ENCODE measurements at regions not wholly inside any gene's neighbourhood (a gene's known extent, or its start where the extent isn't known, plus 50 kb on each side); places are given as distances from the start of the nearest gene placed in this dataset.

GRCh38 chr10:118195729-118196128 is 146.4 kb downstream of the FAM204A start:
- intact Hi-C loops (cut with DNase I): no loop called here
- no peak for DNase-seq

GRCh38 chr10:118193642-118194041 is 146.9 kb upstream of the RAB11FIP2 start:
- DNase-seq: no peak
- intact Hi-C loops (cut with DNase I): no loop called here

- DNase-seq: no peak
- intact Hi-C loops (cut with DNase I): no loop called here
Measured at GRCh38 chr10:118181021-118181420, 134.3 kb upstream of the RAB11FIP2 start.

- intact Hi-C loops (cut with DNase I): no loop called here
- no peak for DNase-seq
Measured at GRCh38 chr10:118175148-118175547, 128.4 kb upstream of the RAB11FIP2 start.

- intact Hi-C loops (cut with DNase I): no loop called here
- no peak for DNase-seq
Measured at GRCh38 chr10:118173296-118173695, 126.6 kb upstream of the RAB11FIP2 start.

- intact Hi-C loops (cut with DNase I): no loop called here
- DNase-seq: no peak
Measured at GRCh38 chr10:118171861-118172260, 125.1 kb upstream of the RAB11FIP2 start.

GRCh38 chr10:118167056-118167700 is 120.4 kb upstream of the RAB11FIP2 start:
- intact Hi-C loops (cut with DNase I): no loop called here
- DNase-seq: no peak

GRCh38 chr10:118163217-118163616 is 116.5 kb upstream of the RAB11FIP2 start:
- intact Hi-C loops (cut with DNase I): no loop called here
- no peak for DNase-seq

- DNase-seq: no peak
- intact Hi-C loops (cut with DNase I): no loop called here
Measured at GRCh38 chr10:118161461-118162246, 114.9 kb upstream of the RAB11FIP2 start.

- intact Hi-C loops (cut with DNase I): no loop called here
- DNase-seq: no peak
Measured at GRCh38 chr10:118153287-118153686, 106.5 kb upstream of the RAB11FIP2 start.

GRCh38 chr10:118151461-118151860 is 104.7 kb upstream of the RAB11FIP2 start:
- intact Hi-C loops (cut with DNase I): no loop called here
- DNase-seq: no peak

- DNase-seq: no peak
- intact Hi-C loops (cut with DNase I): no loop called here
Measured at GRCh38 chr10:118148247-118148646, 101.5 kb upstream of the RAB11FIP2 start.

GRCh38 chr10:118145256-118145655 is 98.5 kb upstream of the RAB11FIP2 start:
- intact Hi-C loops (cut with DNase I): no loop called here

GRCh38 chr10:118141471-118141870 is 94.7 kb upstream of the RAB11FIP2 start:
- no peak for DNase-seq
- intact Hi-C loops (cut with DNase I): no loop called here

More at GRCh38 chr10:118145256-118145655, 98.5 kb upstream of the RAB11FIP2 start:
- DNase-seq: no peak

GRCh38 chr10:118139321-118139720 is 92.6 kb upstream of the RAB11FIP2 start:
- DNase-seq: no peak
- intact Hi-C loops (cut with DNase I): no loop called here

- DNase-seq: no peak
- intact Hi-C loops (cut with DNase I): no loop called here
Measured at GRCh38 chr10:118128675-118129074, 81.9 kb upstream of the RAB11FIP2 start.

GRCh38 chr10:118118716-118119115 is 72.0 kb upstream of the RAB11FIP2 start:
- no peak for DNase-seq
- intact Hi-C loops (cut with DNase I): no loop called here

GRCh38 chr10:118116715-118117449 is 70.1 kb upstream of the RAB11FIP2 start:
- intact Hi-C loops (cut with DNase I): no loop called here
- DNase-seq: no peak

- no peak for DNase-seq
- intact Hi-C loops (cut with DNase I): no loop called here
Measured at GRCh38 chr10:118116362-118116714, 69.6 kb upstream of the RAB11FIP2 start.

- intact Hi-C loops (cut with DNase I): no loop called here
- no peak for DNase-seq
Measured at GRCh38 chr10:118115701-118116100, 69.0 kb upstream of the RAB11FIP2 start.
